Neural progenitor cell (in vitro differentiated cells): ENCODE measurements at regions not wholly inside any gene's neighbourhood (a gene's known extent, or its start where the extent isn't known, plus 50 kb on each side); places are given as distances from the start of the nearest gene placed in this dataset.

Source experiments
- EZH2 ChIP-seq: fragments of 200-600 bp; sonication (generic); IDR thresholded peaks from 2 replicates; pipeline ENCODE4 v1.6.1; 2017; ENCODE audit warnings: antibody characterized with exemption, mild to moderate bottlenecking, moderate library complexity
- EZH2phosphoT487 ChIP-seq: fragments of 200-600 bp; sonication (generic); IDR thresholded peaks from 2 replicates; pipeline ENCODE4 v1.6.1; 2017; ENCODE audit warnings: antibody characterized with exemption
- TF ChIP-seq, protein P1 (sequence below): fragments of 200-600 bp; sonication (generic); IDR thresholded peaks from 2 replicates; pipeline ENCODE4 v1.5.1; 2017; ENCODE audit warnings: antibody characterized with exemption, mild to moderate bottlenecking

DNA sequence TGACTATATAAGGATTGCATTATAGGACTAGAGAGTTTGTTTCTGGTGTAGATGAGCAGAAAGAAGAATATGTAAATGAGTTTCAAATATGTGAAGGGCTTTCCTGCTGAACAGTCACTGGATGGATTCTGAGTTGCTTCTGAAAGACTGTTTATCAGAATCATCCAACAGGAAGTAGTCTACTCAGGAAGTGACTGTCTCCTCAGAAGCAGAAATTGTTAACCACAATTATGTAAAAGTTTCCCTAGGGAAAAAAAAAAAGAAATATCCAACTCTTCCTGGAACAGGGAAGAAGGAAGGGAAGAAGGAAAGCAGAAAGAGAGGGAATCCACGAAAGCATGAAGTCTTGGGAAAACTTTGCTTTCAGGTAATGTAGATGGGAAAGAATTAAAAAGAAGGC, 138.9 kb downstream of the TENT5A start:
- TF ChIP-seq, protein P1, sequence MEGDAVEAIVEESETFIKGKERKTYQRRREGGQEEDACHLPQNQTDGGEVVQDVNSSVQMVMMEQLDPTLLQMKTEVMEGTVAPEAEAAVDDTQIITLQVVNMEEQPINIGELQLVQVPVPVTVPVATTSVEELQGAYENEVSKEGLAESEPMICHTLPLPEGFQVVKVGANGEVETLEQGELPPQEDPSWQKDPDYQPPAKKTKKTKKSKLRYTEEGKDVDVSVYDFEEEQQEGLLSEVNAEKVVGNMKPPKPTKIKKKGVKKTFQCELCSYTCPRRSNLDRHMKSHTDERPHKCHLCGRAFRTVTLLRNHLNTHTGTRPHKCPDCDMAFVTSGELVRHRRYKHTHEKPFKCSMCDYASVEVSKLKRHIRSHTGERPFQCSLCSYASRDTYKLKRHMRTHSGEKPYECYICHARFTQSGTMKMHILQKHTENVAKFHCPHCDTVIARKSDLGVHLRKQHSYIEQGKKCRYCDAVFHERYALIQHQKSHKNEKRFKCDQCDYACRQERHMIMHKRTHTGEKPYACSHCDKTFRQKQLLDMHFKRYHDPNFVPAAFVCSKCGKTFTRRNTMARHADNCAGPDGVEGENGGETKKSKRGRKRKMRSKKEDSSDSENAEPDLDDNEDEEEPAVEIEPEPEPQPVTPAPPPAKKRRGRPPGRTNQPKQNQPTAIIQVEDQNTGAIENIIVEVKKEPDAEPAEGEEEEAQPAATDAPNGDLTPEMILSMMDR = no peak
- no peak for TF ChIP-seq EZH2phosphoT487
- no peak for TF ChIP-seq EZH2
